ENCODE measurements at regions not wholly inside any gene's neighbourhood (a gene's known extent, or its start where the extent isn't known, plus 50 kb on each side); places are given as distances from the start of the nearest gene placed in this dataset.

DNA sequence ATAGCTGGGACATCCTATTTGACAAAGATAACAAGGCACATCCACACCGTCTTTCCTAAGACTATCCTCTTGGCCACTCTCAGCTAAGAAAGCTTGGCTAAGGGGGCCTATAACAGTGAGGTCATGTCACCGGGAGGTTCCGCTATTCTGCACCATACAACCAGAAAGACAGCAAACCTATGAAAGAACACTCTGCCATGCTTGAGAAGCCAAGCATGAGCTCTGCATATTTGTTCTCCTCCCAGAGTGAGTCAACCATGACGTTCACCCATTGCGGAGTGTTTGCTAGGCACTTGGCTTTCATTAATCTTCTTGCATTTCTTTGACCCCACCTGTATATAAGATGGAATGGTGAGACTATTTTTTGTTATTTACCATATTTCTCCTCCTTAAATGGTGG is 141.2 kb downstream of the GMNC start:
- TF ChIP-seq, protein P1, sequence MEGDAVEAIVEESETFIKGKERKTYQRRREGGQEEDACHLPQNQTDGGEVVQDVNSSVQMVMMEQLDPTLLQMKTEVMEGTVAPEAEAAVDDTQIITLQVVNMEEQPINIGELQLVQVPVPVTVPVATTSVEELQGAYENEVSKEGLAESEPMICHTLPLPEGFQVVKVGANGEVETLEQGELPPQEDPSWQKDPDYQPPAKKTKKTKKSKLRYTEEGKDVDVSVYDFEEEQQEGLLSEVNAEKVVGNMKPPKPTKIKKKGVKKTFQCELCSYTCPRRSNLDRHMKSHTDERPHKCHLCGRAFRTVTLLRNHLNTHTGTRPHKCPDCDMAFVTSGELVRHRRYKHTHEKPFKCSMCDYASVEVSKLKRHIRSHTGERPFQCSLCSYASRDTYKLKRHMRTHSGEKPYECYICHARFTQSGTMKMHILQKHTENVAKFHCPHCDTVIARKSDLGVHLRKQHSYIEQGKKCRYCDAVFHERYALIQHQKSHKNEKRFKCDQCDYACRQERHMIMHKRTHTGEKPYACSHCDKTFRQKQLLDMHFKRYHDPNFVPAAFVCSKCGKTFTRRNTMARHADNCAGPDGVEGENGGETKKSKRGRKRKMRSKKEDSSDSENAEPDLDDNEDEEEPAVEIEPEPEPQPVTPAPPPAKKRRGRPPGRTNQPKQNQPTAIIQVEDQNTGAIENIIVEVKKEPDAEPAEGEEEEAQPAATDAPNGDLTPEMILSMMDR (IDR thresholded peaks at IDR 0.05; ENCODE audit: low read depth, low read length) = no peak
- TF ChIP-seq POLR2A (IDR thresholded peaks at IDR 0.05; ENCODE audit: extremely low read depth, insufficient read length) = no peak

Measured in NB4 (cell line).